DMS153 treated with DMSO at 0.1 percent for 48 hours (cell line): ENCODE measurements at regions not wholly inside any gene's neighbourhood (a gene's known extent, or its start where the extent isn't known, plus 50 kb on each side); places are given as distances from the start of the nearest gene placed in this dataset.

Experiments used
- DNase-seq: peaks from one replicate; lab custom pipeline; 2025; ENCODE audit not compliant: unreplicated experiment; lab: John Stamatoyannopoulos, UW

DNA sequence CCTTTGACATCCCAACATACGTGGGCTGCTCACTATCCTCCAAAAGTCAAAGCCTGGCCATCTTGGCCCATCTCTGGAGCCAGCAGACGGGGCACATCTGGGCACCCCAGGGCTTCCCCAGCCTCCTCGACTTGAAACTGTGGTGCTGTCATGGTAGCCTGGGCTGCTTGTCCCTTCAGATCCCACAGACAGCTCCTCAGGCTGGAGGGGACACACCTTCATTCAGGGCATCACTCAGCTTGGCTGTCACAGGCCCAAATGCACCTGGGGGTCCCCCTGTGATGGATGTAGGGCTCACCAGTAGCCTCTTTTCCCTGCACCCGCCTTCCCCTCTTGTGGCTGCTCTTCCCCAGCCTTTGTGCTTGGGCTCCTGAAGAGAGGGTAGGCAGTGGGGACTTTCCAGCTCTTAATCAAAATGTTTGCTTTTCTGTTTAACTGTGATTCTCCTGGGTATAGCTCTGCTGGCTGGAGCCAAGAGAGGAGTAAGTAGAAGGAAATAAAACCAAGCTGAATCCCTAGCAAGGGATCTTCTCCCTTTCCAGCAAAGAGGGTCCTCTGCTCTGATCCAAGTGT is 92.3 kb downstream of the GYPC start:
- DNase-seq, result no peak

DNA sequence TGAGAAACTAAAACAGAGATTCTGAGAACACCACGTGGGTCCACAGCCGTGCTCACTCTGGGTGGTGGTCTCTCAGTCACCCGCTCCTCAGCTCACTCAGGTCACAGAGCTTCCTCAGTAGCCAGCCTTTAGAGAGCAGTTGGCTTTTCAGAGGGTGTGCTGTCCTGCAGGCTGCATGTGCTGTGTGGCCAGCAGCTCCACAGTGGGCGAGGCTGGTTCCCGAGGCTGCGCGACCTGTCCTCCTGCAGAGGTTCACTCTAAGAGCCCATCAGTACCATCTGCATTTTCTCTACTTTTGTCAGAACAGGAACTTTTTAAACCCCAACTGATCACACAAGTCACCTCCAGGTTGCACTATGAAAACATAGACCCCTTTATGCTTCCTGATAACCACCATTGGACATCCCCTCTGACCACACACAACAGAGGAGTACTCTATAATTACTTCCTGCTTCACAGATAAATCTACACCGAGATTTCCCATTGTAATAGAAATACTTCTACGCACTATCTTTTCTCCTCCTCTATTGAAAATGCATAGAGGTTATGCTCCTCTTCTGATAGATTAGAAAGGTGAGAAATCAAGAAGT is 93.1 kb downstream of the GYPC start:
- no peak for DNase-seq

DNA sequence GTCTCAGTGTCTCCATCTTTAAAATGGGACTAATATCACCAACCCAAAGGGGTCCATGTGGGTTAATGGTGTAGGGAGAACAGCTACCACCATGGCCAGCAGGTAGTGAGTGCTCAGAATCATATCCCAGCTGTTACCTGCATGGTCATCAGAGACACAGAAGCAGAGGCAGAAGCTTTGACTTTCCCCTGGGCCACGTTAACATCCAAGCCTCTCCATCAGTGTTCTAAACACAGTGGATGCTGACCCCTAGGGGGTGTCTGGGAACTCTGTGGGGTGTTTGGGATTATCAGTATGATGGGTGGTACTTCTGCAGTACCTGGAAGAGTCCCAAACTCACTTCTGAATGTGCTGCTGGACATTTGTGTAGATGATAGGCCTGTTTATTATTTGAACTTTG is 93.6 kb downstream of the GYPC start:
- no peak for DNase-seq

DNA sequence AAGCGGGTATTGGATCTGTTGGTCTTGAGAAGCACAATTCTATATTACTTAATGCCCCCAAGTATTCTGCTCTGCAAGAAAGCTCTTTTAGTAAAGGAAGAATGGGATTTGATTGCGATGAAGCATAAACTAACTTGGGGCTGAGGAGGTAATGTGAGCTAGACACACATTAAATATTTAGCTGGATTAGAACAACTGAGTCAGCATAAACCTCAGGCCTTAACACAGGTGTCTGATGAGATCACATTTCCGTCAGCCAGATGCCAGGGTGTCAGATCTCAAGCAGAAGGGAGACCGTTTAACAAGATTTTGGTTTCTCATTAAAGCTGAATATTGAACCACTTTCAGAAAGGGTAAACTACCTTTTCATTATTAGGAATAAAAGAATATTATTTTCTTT is 94.5 kb downstream of the GYPC start:
- DNase-seq, result no peak

DNA sequence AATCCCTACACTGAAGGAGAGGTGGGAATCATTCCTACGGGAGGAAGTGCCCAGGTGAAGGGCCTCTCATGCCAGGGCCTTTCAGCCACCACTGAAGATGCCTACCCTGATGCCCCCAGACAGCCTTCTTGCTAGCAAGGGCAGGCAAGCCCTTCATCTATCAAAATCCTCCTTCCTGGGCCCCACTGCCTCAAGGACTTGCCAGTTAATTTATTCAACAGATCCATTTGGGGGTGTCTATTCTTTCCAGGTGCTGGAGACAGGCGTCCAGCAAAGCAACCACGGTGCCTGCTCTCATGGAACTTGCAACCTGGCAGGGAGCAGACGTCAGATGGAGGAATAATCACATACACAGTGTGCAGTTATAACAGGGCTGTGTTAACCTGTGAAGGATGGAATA is 95.5 kb downstream of the GYPC start:
- DNase-seq, result no peak

DNA sequence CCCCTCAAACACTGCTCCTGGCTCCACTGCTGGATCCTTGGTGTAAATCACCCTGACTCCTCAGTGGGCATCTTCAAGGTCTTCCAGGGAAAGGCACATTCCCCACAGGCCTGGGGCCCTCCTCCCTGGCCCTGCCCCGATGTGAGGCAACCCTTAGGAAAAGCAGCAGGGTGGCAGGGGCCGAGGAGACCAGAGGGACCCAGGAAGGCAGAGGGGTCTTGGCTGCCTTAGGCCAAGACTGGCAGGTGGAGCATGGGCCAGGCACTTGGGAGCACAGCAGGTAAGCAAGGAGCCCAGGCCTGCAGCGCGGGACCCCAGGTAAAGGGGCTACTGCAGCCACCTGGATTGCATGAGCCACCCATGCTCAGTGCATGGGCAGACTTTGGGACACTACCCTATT is 96.9 kb downstream of the GYPC start:
- no peak for DNase-seq

DNA sequence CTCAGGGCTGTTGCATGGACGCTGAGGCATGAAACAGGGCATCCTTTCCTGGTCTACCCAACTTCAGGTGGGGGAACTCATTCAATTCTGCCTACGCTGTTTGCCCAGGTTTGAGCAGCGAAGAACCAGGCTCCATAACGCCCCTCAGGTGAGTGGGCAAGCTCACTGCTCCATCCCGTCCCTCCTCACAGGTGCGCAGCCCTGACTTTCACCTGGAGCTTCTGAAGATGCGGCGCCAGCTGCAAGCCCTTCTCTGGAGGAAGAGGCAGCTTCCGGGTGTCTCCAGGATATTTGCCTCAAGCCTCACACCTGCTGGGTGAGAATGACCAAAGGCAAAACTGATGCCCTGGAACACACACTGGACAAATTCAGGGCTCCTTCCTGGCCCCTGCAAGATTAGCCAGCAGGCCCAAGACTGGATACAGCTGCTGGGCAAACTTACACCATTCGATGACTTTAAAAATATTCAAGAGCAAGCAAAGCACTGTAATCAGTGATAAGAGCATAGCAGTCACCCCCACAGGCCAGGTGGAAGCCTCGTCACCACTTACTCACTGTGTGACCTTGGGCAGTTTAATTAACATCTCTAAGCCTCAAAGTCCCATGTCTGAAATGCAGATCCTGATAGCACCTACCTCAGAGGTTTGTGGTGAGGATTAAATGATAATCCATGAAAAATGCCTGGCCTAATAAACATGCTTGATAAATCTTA is 97.7 kb downstream of the GYPC start:
- DNase-seq, result no peak

DNA sequence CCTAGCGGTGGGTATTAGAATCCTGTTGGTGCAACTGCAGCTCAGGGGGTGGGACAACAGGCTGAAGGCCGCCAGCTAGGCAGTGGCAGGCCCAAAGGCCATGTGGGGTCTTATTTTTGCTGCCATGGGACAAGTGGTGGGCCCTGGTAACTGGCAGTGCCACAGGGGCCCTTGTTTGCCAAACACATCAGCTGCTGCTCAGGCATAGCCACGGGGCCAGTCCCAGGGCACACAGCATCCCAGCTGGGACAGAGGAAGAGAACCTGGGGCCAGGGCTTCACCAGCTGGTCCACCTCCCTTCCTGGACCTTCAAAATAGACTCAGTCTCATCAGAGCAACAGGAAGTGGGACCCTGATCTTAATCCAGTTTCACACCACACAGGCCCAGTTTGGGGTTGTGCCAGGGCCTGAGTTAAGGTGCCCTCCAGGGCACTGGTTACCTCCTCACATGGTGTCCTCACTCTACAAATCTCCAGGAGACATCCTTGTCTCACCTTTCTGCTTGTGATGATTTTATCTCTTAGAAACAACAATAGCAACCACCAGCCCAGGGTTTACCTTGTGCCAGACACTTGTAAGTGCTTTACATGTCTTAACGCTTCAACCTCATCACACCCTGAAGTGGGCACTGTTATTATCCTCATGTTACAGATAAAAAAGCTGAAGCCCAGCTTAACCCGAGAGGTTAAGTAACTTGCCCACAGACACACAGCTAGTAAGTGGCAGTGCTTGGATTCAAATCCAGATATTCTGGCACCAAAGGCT is 98.5 kb downstream of the GYPC start:
- DNase-seq, result no peak

DNA sequence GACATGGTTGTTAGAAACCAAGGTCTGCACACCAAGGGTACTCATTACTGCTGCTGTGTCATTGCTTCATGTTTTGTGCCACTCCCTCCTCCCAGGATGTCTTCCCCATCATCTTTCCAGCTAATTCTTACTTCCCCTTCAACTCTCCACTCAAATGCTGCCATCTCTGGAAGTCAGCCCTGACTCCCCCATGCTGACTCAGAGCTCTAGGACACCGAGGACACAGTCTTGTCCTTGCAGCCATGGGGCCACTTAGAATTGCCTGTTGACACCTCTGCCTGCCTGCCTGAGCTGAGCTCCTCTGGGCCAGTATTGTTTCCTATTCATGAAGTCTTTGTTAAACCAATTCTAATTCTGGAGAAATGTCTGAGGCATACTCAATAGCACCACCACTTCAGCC is 100.2 kb downstream of the GYPC start:
- no peak for DNase-seq

DNA sequence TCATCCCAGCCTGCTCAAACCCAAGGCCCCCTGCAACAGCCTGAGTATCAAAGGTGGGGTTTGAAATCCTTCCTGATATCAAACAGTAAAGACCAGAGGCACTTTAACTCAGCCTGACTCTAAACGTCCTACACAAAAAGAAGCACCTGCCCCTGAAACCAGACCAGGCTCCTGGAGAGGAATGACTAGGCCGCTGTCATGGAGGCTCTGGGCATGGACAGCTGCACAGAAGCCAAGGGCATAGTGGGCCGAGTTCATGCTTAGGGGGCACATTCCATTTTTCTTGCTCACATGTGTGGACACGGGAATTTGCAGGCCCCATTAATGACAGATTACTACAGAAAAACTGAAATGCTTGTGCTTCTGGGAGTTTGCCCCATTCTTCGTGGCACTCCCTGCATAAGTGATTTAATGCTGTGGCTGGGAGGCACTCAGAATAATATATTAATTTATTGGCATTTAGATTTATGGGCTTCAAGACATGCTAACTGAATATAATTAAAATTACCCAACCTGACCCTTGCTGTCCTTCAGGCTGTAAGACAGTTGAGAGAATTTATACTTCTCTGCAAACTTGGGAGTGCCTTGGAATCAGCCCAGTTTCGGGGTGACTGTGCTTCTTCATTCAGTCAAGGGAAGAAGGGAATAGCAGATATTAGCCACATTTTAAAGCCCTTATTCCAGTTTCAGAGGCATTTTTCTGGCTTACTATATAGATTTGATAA is 105.5 kb downstream of the GYPC start:
- no peak for DNase-seq

DNA sequence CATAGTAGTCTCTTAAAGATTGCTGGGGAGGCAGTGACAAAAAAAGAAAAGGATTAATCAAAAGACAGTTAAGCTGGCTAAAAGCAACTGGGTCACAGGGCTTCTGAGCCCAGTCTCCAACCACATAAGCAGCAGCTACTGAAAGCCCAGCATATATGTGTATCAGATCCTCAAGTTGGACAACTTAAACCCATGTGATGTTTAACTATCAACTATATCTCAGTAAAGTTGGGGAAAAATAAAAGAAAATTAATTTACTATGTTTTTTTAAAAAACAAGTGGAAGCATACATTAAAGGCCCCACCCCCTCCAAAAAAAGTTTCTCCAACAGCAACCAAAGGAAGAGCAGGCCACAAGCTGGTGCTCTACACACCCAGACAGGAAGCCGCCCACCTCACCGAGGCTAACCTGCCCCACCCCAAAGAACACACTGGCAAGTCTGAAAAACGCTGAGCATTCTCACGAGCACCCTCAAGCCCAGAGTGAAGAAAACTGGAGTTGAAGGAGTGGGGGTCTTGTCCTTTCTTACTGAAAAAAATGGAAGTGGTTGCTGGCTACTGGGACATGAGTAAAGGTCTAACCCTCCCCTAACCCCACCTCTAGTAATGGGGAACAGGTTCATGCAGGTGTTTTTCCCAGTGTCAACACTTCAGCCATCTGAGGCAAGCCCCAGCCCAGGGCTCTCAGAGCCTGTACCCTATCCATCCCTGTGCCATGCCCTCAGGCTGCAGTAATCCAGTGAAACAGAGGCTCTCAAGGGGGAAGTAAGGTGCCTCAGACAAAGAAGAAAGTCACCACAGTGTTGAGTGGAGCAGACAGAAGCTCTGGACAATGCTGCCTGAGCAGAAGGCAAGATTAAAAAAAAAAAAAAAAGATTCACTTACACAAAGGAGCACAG is 106.3 kb downstream of the GYPC start:
- no peak for DNase-seq

DNA sequence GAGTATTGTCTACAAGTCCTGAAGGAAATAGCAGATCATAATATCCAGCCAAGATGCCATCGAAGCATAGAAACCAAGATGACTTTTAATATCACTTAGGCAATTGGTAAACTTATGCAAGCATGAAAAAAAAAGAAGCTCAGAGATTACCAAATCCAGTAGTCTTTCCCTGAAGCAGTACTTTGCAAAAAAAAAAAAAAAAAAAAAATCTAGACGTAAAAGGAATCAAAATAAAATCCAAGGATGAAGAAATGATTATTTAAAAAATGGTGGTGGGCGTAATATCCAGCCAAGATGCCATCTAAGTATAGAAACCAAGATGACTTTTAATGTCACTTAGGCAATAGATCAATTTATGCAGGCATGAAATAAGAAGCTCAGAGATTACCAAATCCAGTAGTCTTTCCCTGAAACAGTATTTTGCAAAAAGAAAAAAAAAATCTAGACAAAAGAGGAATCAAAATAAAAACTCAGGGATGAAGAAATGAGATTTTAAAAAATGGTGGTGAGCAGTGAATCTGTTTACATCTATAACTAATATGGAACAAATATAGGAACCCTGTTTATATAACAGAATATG is 108.8 kb downstream of the GYPC start:
- no peak for DNase-seq

DNA sequence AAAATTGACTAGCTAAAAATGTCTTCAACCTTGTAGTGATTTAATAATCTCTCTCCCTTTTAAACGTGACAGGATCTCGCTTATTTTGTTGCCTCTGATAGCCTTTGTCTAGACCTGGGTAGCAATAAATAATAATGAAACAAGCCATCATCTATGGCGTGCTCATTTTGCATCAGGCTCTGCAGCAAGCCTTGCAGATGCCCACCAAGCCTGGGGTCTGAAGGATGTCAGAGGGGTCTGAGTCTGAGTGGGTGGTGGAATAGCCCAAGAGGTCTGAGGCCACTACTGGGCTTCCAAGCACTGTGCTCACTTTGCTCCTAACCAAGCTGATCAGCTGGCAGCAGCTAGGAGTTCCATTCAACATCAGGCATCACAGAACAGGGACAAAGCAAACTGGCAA is 109.4 kb downstream of the GYPC start:
- no peak for DNase-seq

DNA sequence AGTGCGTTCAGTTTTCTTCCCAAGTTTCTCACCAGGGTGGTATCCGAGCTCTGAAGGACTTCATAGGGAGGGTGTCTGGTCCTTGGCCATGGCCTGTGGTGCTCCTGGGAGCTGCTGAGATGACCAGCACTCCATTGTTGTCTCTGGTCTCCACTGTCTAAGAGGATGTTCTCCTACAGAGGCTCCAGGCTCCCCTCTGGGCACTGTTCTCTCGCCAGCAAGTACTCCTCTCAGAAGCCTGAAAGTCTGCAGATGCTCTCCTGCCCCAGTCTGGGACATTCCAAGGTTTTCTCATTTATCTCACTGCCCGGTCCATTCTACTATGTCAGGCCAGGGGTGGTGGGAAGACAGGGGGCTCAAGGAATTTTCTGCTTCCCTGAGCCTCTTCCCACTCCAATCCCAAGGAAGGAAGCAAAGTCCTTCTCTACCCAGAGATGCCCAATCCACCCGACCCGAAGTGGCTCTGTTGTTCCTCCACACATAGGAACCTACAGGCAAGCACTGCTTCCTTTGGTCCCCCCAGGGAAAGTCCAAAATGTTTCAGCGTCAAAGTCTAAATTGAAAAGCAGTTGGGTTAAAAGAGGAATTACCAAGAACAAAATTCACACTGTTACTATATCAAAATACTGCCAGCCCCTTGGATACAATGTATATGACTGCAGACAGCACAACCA is 110.5 kb downstream of the GYPC start:
- DNase-seq, result no peak

DNA sequence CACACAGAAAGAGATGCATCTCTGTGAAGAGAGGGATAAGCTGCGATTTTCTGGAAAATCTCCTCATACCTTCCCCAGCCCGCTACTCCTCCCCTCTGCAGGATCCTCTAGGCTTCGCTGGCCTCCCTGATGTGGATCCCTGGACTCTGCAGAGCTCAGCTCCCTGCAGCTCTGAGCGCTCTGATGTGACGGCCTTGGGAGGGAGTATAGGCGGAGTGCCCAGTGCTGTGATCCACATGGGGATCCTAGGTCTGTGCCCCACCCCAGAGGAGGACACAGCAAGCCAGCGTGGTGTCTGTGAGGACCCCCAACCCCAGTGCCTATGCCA is 111.0 kb downstream of the GYPC start:
- DNase-seq, result no peak

DNA sequence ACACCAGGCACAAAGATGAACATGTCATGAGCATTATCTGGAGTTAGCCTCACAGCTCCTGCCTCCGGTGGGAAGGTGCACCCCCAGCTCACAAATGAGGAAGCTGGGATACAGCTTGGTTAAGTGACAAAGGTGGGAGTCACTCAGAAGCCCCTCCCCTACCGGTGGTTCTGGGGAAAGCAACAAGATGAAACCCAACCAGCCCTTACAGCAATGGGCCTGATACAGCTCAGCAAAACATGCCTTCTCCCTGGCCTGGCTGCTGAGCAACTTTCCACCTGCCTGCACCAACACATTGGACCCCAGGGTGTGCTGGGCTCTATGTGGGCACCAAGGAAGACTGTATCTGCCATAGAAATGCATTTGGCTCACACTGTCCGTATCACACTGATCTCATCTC is 113.2 kb downstream of the GYPC start:
- no peak for DNase-seq

DNA sequence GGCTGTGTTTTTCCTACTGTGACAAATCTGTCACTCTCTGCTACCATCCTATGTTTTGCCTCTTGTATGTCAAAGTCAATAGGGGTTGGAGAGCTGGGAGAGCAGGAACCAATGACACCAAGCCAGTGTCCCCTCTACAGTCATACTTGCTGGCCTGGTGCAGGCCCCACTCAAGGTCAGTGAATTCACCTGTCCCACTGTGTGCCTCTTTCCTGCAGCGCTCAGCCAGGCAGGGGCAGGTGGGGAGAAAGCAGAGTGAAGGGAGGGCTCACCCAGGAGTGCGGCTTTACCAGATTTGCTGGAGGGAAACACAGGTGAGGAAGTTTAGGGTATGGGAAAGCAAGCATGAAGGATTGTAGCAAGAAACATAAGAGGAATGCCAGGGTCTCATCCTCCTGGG is 114.5 kb downstream of the GYPC start:
- DNase-seq, result no peak

DNA sequence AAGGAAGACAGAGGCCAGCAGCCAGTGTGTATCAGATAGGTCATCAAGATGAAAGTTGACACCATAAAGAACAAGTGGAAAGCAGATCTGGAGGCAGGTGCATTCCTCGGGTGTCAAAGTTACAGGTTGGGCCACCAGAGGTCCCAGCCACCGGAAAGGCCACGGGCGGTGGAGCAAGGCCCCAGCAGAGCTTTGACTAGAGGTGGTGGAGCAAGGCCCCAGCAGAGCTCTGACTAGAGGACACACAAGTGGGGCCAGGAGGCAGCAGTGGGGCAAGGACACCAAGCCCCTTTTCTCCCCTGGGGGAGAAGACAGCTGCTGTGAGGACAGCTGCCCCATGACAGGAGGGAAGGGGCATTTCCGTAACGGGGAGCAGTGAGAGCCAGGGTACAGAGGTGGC is 115.1 kb downstream of the GYPC start:
- DNase-seq, result no peak

DNA sequence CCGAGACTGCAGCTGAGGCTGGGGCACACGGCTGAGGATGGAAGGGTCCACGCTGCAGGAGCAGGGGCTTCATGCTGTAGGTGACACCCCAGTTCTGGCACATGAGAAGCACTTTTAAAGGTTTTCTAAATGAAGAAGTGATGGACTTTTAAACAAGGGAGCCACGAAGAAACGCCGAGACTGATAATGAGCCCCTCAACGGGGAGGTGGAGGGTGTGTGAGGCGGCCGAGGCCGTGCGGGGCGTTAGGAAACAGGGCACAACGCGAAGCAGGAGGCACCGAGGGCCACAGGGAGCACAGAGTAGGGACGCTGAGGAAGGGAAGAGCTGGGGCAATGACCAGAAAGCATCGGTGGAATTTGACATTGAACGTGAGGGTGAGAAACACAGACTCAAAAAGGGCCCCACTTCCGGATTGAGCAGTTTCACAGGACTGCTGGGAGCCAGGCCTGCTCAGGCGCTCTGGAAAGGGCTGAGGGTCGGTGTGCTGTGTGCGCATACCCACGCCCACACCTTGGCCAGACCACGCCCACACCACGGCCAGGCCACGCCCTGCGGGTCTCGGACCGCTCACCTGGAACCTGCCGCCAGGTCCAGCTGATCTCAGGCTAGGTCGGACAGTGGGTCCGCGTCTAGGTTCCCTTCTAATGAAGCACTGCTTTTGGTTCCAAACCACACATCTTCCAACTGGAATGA is 115.7 kb downstream of the GYPC start:
- DNase-seq, result no peak
